Ramos (cell line): ENCODE measurements at regions not wholly inside any gene's neighbourhood (a gene's known extent, or its start where the extent isn't known, plus 50 kb on each side); places are given as distances from the start of the nearest gene placed in this dataset.

ENCODE experiments used
- in situ Hi-C: fragments of 300-500 bp; cut with MboI; formaldehyde crosslinking; loops from one replicate; pipeline ENCODE4 v1.14.3; 2022; ENCODE audit warnings: low sequenced_read_pairs; ENCODE audit not compliant: unreplicated experiment

DNA sequence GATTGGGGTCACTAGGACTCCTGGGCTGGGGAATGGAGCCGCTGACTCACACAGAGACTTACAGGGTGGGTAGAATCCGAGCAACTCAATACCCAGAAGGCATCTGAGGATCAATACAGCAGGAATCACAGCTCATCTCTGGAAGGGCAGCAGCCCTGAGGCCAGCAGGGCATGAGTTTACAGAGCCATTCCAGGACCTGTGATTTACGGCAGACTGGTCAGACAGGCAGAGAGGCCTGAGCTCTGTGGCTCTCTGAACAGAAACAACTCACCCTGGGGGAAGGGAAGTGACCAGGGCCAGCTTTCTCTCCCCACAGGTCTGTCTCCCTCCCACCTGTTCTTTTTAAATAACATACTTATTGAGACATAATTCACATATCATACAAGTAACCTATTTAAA, 88.2 kb upstream of the CXCL12 start:
- in situ Hi-C loops, result no loop called here

DNA sequence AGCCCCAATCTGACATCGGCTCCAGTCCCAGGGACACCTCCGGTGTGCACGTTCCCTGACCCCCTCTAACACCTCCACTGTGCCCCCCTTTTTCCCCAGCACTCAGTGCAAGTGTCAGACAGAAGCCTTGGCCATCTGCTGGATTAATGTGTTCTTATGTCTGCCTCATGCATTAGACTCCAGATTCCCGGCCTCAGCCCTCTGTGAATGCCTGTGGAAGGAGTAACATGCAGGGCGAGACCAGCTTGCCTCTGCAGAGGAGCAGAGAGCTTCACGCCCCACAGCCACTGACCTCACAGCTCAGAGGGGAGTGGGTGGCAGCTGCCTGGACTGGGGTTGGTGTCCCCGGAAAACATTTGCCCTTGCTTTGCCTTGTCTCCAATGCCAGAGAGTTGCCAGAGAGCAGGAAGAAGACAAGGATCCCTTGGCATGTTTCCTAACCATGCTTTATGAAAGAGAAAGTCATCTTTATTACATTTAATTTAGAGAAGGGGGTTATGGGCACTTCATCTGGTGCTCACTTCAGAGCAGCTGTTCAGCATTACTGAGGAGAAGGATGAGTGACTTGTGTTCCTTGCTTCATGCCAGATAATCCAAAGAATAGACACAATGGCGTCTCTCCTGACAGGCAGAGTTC, 91.6 kb upstream of the CXCL12 start:
- in situ Hi-C loops, result no loop called here

DNA sequence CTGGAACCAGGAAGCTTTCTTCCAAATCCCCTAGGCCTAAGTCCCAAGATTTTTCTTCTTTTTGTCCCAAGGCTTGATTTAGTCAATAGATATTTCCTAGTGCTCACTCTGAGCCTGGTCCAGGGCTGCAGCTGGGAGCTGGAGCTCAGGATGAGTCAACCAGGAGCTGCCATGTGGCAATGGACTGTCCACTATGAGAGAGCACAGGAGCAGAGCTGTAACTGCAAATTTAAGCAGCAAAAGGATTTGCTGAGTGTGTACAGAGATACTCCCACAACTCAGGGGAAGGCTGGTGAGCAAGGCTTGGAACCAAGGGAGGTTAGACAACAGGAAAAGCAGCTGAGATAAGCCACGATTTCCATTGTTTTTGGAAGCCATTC, 92.1 kb upstream of the CXCL12 start:
- in situ Hi-C loops, result no loop called here

DNA sequence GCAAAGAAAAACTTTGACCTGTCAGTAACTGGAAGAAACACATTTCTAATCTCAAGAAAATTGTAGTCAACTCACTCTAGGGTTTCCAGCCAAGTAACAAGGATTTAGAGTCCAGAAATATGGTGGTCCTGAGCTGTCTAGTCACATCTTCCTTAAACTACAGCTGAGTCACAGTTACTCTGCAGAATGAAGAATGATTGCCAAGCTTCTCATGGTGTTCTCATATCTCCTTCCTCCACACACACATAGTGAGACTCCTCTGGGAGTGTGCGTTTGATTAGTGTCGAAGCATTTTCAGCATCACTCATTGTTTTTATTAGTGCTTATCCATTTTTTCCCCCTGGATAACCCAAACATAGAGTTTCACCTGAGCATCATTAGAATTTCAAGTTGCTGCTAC, 93.1 kb upstream of the CXCL12 start:
- in situ Hi-C loops, result no loop called here

DNA sequence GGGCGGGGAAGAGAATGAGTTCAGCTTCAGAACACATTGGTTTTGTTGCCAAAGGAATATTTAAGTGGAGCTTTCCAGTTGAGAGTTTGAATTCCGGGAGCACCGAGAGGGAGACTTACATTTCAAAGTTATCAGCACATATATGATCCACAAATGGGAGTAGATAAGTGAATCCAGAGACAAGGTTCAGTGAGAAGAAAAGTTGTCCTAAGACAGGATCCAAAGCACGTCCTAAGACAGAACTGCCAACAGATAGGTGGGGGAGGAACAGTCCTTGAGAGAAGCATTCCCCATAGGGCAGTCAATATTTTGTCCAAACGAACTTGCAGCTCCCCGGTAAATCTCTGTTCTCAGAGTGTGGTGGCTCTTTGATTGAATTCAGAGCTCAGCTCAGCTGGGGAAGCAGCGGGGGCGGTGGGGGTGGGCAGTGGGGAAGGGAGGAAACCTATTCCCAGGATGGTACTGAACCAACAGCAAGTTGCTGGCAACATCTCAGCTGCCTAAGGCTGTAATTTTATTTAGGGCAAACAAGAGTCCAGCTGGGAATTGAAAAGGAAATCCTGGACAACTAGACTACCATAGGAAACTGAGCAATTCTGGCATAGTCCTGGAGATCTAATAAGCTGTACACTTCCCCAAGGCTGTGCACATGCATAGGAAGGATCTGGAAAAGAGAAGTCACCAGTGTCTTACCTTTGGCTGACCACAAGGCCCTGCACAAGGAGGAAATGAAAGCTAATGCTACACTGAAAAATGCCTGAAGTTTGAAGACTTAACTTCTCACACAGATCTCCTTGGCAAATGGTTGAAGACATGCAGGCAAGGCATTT, 94.2 kb upstream of the CXCL12 start:
- in situ Hi-C loops, result no loop called here

DNA sequence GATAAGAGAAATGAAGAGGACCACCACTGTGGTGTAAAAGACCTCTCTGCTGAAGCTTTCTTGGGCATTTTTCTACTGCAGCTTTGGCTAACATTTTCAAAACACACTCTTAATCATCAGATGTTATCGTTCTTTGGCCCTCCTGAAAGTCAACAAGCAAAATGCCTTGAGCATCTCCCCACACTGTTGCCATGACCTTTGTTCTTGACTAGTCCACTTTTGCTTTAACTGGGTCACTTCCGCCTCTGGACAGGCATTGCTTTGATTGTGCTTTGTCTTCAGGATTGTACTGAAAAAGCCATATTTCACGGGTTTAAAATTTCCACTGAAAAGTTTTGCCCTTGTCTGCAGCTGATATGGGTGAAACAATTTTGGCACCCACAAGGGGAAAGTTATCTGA, 107.8 kb upstream of the CXCL12 start:
- in situ Hi-C loops, result no loop called here

DNA sequence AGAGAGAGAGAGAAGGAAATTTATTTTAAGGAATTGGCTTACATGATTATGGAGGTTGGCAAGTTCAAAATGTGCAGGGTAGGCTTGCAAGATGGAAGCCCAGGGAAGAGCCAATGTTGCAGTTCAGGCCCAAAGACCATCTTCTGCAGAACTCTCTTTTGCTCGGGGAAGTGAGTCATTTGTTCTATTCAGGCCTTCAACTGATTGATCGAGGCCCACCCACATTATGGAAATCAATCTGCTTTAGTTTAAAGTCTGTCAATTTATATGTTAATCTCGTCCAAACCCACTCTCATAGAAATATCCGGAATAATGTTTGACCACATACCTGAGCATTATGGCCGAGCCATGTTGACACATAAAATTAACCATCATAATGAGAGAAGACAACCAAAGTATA, 113.3 kb upstream of the CXCL12 start:
- in situ Hi-C loops, result no loop called here

DNA sequence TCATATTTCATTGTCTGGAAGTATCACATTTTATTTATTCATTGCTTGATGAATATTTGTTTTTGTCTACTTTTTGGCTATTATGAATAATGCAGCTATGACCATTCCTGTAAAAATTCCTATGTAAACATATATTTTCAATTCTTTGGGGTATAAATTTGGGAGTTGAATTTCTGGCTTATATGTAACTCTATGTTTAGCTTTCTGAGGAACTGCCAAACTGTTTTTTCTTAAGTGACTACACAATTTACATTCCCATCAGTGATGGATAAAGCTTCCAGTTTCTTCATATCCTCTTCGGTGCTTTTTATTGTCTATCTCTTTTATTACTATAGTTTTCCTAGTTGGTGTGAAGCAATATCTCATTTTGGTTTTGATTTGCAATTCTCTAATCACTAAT, 115.6 kb upstream of the CXCL12 start:
- in situ Hi-C loops, result no loop called here

DNA sequence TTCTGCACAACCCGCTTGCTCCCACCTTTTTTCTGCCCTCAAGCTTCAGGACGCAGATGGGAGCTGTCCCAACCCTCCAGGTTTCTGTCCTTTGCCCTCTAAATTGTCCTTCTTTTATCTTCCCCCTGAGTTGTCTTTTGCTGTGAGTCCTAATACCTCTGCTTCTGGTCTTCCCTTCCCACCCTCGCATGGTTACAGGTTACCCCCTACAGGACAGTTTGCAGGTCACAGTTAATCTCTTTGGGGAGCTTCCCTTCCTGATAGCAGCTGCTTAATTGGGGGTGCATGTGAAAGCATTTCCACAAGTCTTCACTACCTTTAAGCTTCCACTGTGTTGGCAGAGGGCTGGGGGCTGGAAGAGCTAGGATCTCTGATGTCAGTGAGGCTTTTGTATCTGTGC, 121.5 kb upstream of the CXCL12 start:
- in situ Hi-C loops, result no loop called here

DNA sequence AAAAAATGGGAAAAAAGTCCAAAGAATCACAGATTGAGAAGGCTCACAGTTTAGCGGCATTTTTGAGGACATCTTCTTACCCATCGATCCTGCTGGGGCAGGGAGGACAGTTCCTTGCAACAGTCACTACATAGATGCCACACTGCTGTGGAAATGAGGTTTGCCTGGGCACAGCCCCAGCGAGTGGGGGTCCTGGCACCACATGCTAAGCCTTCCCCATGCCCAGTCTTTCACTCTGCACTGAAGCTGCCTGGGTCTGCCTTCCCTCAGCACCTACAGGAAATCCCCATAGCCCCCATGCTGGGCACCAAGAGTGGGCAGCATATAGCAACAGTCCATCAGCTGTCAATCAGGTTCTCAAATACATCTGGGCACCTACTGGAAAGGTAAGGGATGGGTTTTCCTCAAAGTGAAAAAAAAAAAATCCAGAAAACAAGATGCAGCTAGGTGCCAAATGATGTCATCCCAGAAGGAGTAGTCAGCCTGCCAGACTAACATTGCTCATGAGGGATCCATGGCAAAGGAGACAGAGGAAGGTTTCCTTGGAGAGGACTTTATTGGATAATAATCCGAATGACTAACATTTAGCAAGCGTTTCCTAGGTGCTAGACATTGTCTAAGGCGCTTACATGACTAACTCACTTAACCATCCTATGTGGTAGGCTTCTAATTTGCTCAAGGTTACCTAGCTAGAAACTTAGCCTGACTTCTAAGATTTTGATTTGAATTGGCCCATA, 125.7 kb upstream of the CXCL12 start:
- in situ Hi-C loops, result no loop called here

DNA sequence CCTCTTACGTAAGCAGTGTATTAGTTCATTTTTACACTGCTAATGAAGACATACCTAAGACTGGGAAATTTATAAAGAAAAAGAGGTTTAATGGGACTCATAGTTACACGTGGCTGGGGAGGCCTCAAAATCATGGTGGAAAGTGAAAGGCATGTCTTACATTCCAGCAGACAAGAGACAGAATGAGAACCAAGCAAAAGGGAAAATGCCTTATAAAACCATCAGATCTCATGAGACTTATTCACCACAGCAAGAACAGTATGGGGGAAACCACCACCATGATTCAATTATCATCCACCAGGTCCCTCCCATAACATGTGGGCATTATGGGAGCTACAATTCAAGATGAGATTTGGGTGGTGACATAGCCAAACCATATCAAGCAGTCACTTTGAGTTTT, 126.3 kb upstream of the CXCL12 start:
- in situ Hi-C loops, result no loop called here

DNA sequence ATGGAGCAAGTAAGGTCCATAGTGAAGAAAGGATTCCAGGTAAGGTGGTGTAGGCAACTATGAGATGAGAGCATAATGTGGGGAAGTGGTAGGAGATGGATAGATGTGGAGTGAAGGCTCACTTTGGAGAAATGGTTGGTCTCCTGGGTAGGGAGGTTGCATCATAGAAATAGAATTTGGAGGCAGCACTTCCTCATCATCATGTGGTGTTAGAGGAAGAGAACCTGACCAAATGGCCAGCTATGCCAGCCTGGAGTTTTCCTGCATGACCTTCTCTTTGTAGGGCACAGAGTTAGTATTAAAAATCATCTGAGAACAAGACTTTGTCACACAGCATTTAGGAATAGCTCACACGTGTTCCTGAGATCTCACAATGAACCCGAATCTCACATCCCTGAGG, 126.7 kb upstream of the CXCL12 start:
- in situ Hi-C loops, result no loop called here

DNA sequence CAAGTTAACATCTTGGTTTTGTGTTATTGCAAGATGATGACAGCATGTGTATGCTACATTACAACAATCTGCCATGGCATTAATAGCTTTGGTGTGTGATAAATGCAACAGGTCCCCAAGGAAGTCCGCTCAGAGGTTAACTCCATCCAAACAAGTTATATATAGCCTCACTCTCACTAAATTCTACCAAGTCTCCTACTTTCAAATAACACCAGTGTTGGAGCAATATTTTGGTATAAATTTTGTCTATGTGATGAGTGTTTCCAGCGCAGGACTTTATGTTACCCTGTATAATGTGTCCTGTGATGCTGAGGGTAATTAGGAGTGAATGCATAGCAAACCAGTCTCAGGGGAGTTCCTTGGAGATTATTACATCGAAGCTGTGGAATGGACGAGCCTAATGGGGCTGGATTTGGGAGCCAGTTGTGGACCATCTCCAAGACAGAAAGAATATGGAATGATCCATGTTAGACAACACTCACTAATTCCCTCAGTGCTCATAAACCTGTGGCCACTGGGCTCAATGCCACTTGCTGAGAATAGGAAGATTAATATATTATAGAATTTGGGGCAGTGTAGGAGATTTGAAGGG, 127.6 kb upstream of the CXCL12 start:
- in situ Hi-C loops, result no loop called here

DNA sequence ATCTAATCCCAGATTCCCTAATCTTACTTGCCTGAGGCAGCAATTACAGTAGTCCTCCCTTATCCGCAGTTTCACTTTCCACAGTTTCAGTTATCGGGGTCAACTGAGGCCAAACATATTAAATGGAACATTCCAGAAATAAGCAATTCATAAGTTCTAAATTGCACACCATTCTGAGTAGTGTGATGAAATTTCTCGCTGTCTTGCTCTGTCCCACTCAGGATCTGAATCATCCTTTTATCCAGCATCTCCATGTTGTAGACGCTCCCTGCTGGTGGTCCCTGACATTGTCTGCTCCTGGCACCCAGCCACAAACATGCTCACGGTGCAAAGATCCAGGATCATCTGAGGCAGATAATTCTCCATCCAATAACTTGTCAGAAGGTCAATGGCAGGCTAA, 128.7 kb upstream of the CXCL12 start:
- in situ Hi-C loops, result no loop called here

DNA sequence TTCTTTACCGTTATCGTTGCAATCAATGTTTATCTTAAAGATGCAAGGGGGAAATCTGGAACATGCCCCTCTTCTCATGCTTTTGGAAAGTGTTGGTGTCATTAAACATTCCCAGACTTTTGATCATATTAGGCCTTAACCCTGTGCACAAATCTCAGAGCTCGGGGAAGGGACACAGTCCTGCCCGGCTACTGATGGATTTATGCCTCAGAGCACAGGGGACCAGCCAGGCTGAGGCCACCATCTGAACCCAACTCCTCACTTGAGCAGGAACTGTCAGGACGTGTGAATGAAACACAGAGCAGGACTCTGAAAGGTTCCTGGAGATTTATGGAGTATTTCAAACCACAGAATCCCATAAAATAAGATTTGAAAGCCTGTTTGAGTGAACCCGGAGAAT, 132.0 kb upstream of the CXCL12 start:
- in situ Hi-C loops, result no loop called here

DNA sequence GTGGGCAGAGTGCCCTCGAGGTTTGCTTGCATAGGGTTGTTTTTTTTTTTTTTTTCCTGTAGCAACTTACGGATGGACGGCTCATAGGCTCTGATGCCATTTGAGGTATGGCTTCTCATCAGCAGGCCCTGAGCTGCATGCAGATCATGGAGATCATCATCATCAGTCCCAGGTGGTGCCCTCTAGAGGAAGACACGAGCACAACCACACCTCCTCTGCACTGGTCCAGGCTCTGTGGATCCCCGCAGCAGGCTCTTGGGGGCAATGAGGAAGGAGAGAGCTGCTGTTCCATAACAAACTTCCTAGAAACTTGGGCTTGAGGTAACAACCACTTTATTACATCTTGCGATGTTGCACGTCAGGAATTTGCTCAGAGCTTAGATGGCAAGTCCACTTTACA, 132.7 kb upstream of the CXCL12 start:
- in situ Hi-C loops, result no loop called here

DNA sequence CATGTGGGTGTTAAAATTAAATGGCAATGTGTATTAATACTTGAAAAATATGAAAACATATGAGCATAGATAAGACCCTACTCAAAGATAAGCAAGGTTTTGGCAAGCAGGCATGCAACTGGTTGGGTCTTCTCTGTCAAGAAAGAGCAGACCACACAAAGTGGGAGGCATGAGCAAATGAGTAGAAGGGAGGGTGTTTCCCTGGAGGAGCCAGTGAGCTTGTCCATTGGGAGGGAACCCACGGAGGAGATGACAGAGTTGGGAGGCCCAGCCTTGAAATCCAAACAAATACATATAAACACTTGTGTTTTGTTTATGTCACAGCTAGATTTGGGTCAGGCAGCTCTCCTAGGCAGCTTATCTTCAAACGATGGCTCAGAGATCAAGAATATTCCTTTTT, 134.5 kb upstream of the CXCL12 start:
- in situ Hi-C loops, result no loop called here

DNA sequence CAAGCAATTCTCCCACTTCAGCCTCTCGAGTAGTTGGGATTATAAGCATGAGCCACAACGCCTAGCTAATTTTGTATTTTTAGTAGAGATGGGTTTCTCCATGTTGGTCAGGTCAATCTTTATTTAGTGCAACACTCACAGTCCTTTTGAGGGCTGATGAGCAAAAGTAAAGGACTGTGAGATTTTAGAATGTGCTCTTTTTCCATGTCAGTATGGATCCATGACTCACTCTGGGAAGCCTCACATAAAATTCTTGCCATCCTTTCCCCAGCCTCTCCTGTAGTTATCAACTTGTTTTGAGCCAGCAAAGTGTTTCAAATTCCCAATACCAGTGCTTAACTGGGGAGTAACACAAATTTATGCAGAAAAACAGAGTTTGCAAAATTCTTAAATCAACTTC, 135.8 kb upstream of the CXCL12 start:
- in situ Hi-C loops, result no loop called here

DNA sequence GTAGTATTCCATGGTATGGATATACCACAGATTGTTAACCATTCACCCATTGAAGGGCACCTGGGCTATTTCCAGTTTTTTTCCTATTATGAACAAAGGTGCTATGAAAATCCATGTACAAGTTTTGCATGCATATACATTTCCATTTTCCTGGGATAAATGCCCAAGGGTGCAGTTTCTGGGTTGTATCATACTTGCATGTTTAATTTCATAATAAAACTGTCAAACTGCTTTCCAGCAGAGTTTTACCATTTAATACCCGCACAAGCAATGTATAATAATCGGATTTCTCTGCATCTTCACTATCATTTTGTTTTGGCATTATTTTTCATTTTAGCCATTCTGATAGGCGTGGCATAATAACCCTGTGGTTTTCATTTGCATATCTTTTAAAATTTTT, 154.3 kb upstream of the CXCL12 start:
- in situ Hi-C loops, result no loop called here

DNA sequence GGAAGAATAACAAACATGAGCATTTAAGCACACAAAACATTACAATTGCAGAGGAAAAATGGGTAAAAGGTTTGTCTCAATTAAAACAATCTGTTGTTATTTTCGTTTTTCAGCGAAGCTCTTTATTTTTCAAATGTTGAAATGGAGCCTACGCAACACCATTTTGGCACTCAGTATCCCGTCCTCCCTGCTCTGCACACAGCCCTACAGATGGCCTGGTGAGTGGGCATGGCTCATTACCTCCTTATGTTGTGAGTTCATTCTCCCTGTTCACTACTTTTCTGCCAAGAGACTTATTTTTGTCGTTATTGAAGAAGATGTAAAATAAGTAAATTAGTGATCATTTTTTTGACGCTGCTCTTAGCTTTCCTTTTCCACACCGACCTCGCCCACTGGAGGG, 167.8 kb upstream of the CXCL12 start:
- in situ Hi-C loops, result no loop called here

DNA sequence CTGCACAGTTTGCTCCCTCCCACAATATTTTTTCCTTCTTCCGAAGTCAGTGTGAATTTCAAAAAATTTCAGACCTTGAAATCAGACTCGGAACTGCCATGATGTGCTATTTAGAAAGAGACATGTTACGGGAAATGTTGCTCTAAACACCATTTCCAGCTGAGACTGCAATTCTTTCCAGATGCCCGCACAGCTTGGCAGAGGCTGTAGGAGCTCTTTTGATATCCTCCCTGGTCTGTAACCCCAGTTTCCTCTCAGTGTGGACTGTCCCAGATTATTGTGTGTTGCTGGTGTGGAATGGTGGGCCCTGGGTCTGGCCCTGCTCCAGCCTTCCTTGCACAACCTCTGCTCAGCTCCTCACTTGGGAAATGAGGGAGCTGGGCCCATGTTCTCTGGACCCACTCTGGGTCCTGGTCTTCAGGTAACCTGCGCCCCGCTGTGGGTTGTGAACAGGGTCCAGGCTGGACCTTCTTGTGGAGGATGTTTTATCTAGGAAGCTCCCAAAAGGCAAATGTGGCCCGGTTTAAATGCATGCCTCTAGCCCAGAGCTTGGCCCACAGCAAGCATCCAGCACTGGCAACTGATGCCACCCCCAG, 172.8 kb upstream of the CXCL12 start:
- in situ Hi-C loops, result no loop called here
